CD14-positive monocyte (primary cell): ENCODE measurements at regions not wholly inside any gene's neighbourhood (a gene's known extent, or its start where the extent isn't known, plus 50 kb on each side); places are given as distances from the start of the nearest gene placed in this dataset.

Experiments used
- DNase-seq, 3 donors: peaks; one replicate each; pipeline ENCODE4 v3.0.0-alpha.2; 2011 to 2022
- H2AFZ ChIP-seq: 2 replicates; pipeline ENCODE4 v1.6.0; 2012; ENCODE audit warnings: mild to moderate bottlenecking, low read depth, low read length, inconsistent platforms; ENCODE audit not compliant: insufficient read depth, poor library complexity, severe bottlenecking
- H3K27ac ChIP-seq, 2 donors: 1 replicate in 1 of 2; 2 replicates in 1 of 2; pipeline ENCODE4 v1.5.1; 2012 to 2013; ENCODE audit warnings: low read length in 2 of 2, control low read depth in 1 of 2, inconsistent platforms in 1 of 2, low read depth in 1 of 2, mild to moderate bottlenecking in 1 of 2
- H3K27me3 ChIP-seq, 2 donors: one replicate each; pipeline versions ENCODE4 v1.6.0 to v1.6.1; 2011 to 2013; ENCODE audit warnings: low read length in 2 of 2; ENCODE audit not compliant: control insufficient read depth in 2 of 2, insufficient read depth in 2 of 2
- H3K36me3 ChIP-seq, 2 donors: replicated peaks in 1 of 2; 1 replicate in 1 of 2; 2 replicates in 1 of 2; pipeline versions ENCODE4 v1.5.1 to v1.6.1; 2012 to 2013; ENCODE audit warnings: low read length in 2 of 2, control low read depth in 1 of 2, inconsistent platforms in 1 of 2, mild to moderate bottlenecking in 1 of 2; ENCODE audit not compliant: insufficient read depth in 2 of 2, control insufficient read depth in 1 of 2
- H3K4me1 ChIP-seq, 2 donors: 1 replicate in 1 of 2; 2 replicates in 1 of 2; pipeline versions ENCODE4 v1.5.1 to v1.6.1; 2012 to 2013; ENCODE audit warnings: low read length in 2 of 2, control low read depth in 1 of 2, inconsistent platforms in 1 of 2, mild to moderate bottlenecking in 1 of 2, moderate library complexity in 1 of 2; ENCODE audit not compliant: insufficient read depth in 2 of 2, control insufficient read depth in 1 of 2
- H3K4me2 ChIP-seq: replicated peaks from 2 replicates; pipeline ENCODE3; 2012; ENCODE audit warnings: low read length, moderate library complexity, mild to moderate bottlenecking; ENCODE audit not compliant: poor library complexity, severe bottlenecking; ENCODE audit errors: extremely low read depth
- H3K4me3 ChIP-seq, 3 experiments: fragments of 200-600 bp in 1 of 3; sonication (generic) in 1 of 3; replicated peaks in 1 of 3; 1 replicate in 2 of 3; 2 replicates in 1 of 3; pipeline ENCODE4 v1.5.1; 2011 to 2013; ENCODE audit warnings: low read length in 3 of 3, mild to moderate bottlenecking in 3 of 3, control low read depth in 2 of 3, low read depth in 2 of 3, inconsistent platforms in 1 of 3, moderate library complexity in 1 of 3
- H3K79me2 ChIP-seq: 2 replicates; pipeline ENCODE4 v1.6.0; 2012; ENCODE audit warnings: mild to moderate bottlenecking, control low read depth, inconsistent platforms, low read length, moderate library complexity; ENCODE audit not compliant: insufficient read depth
- H3K9ac ChIP-seq: 2 replicates; pipeline ENCODE4 v1.6.0; 2017; ENCODE audit warnings: low read length, mild to moderate bottlenecking; ENCODE audit not compliant: insufficient read depth, poor library complexity, severe bottlenecking
- H3K9me3 ChIP-seq, 2 donors: replicated peaks in 1 of 2; 1 replicate in 1 of 2; 2 replicates in 1 of 2; pipeline versions ENCODE4 v1.5.1 to v1.6.1; 2012 to 2013; ENCODE audit warnings: low read length in 2 of 2, control low read depth in 1 of 2; ENCODE audit not compliant: control insufficient read depth in 1 of 2, insufficient read depth in 1 of 2
- H4K20me1 ChIP-seq: 2 replicates; pipeline ENCODE4 v1.6.0; 2012; ENCODE audit warnings: mild to moderate bottlenecking, low read length, control low read depth, moderate library complexity; ENCODE audit not compliant: insufficient read depth
- H3K27ac Mint-ChIP-seq, 7 donors: one replicate each; pipeline ENCODE4 v1.8.0; 2020; ENCODE audit warnings: mild to moderate bottlenecking in 7 of 7, mixed read lengths in 7 of 7, moderate library complexity in 6 of 7, inconsistent platforms in 2 of 7
- H3K27me3 Mint-ChIP-seq, 3 donors: one replicate each; pipeline ENCODE4 v1.8.0; 2021 to 2022; ENCODE audit warnings: low read depth in 3 of 3, mild to moderate bottlenecking in 3 of 3, mixed read lengths in 3 of 3, moderate library complexity in 3 of 3, inconsistent platforms in 1 of 3
- H3K36me3 Mint-ChIP-seq, 2 donors: one replicate each; pipeline ENCODE4 v1.8.0; 2020; ENCODE audit warnings: mixed read lengths in 2 of 2, inconsistent platforms in 1 of 2, mild to moderate bottlenecking in 1 of 2
- H3K4me1 Mint-ChIP-seq: one replicate; pipeline ENCODE4 v1.8.0; 2020; ENCODE audit warnings: mild to moderate bottlenecking, mixed read lengths
- H3K4me3 Mint-ChIP-seq, 2 donors: one replicate each; pipeline ENCODE4 v1.8.0; 2020; ENCODE audit warnings: mild to moderate bottlenecking in 2 of 2, mixed read lengths in 2 of 2, moderate library complexity in 1 of 2
- H3K9me3 Mint-ChIP-seq, 7 donors: one replicate each; pipeline ENCODE4 v1.8.0; 2020 to 2022; ENCODE audit warnings: mixed read lengths in 7 of 7, mild to moderate bottlenecking in 6 of 7, moderate library complexity in 6 of 7, inconsistent platforms in 2 of 7
- WGBS: methylation state at CpG from one replicate; pipeline ENCODE4 v1.1.5; 2013; ENCODE audit warnings: missing lambda C conversion rate; ENCODE audit not compliant: insufficient coverage; 5-methylcytosine and 5-hydroxymethylcytosine counted together
- intact Hi-C, 2 donors: fragments of 100-400 bp; cut with micrococcal nuclease; formaldehyde crosslinking; loops; one replicate each; pipeline versions ENCODE4 v1.15.0 to v1.15.1; 2023
- TF ChIP-seq, protein P1 (sequence below): fragments of 200-600 bp; IDR thresholded peaks from one replicate; pipeline ENCODE4 v1.8.0; 2022; ENCODE audit warnings: antibody characterized with exemption, mild to moderate bottlenecking

DNA sequence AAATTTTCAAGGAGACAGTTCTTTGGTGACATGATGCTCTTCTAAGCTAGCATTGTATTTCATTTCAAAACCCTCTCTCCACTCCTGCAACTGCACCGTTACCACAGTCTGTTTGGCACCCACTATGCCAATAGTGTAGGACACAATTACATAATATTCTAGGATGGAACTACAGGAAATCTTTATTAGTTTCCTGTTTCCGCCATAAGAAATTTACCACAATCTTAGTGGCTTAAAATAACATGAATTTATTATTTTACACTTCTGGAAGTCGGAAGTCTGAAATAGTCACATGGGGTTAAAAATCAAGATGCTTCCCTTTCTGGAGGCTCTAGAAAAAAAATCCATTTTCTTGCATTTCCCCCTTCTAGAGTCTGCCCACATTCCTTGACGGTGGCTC lies 733.1 kb downstream of the HDGFL1 start:
- Mint-ChIP-seq H3K27ac (no peak overlapping the region), H3K27me3 (no peaks in the 10 kb centered on the region), H3K36me3 (no peaks in the 10 kb centered on the region), H3K9me3 (peaks cover 0 to 11% (median 6%) of the 10 kb centered on the region in 7 donors), H3K4me1 (peaks cover 2% of the 10 kb centered on the region), H3K4me3 (no peak overlapping the region)
- Histone ChIP-seq H3K79me2 (no peaks in the 10 kb centered on the region), H3K27ac (no peak overlapping the region), H3K27me3 (no peaks in the 10 kb centered on the region), H2AFZ (no peak overlapping the region), H3K4me3 (no peak overlapping the region), H4K20me1 (no peaks in the 10 kb centered on the region), H3K4me1 (no peaks in the 10 kb centered on the region), H3K9me3 (peaks cover 0 to 6% of the 10 kb centered on the region in 2 donors), H3K36me3 (no peaks in the 10 kb centered on the region), H3K9ac (no peak overlapping the region), H3K4me2 (no peak overlapping the region)
- no peak for DNase-seq
- WGBS, result no CpG with 5 or more reads among the region's 4 CpGs
- TF ChIP-seq, protein P1, sequence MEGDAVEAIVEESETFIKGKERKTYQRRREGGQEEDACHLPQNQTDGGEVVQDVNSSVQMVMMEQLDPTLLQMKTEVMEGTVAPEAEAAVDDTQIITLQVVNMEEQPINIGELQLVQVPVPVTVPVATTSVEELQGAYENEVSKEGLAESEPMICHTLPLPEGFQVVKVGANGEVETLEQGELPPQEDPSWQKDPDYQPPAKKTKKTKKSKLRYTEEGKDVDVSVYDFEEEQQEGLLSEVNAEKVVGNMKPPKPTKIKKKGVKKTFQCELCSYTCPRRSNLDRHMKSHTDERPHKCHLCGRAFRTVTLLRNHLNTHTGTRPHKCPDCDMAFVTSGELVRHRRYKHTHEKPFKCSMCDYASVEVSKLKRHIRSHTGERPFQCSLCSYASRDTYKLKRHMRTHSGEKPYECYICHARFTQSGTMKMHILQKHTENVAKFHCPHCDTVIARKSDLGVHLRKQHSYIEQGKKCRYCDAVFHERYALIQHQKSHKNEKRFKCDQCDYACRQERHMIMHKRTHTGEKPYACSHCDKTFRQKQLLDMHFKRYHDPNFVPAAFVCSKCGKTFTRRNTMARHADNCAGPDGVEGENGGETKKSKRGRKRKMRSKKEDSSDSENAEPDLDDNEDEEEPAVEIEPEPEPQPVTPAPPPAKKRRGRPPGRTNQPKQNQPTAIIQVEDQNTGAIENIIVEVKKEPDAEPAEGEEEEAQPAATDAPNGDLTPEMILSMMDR, result no peak
- intact Hi-C loops, result no loop called here

DNA sequence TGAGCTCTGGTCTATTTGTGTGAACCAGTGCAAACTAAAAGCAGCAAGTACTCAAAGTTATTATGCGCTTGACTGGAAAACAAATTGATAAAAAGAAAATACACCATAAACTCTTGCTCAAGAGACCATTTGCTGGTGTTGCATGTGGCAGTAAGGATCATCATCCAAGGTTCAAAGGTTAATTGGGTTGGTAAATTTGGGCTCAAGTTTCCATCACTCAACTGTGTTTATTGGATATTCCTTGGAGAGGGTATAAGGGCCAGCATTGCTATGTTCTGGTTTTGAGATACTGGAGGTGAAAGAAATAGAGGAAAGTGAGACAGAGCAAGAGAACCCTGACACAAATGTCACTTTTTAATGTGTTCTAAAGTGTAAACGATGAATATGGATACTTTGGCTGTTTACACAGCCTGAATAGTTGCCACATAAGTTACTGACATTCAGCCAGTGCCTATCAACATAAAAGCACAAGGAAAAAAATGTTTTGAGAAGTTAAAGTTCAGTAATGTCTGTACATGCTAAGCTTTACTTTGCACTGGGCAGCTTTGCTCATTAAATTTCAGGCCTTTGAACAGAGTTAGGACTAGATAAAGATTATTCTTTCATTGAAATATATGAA lies 736.1 kb downstream of the HDGFL1 start:
- H3K4me2 ChIP-seq, result no peak overlapping the region
- Mint-ChIP-seq H3K4me3 (no peak overlapping the region), H3K4me1 (peaks cover 2% of the 10 kb centered on the region), H3K27me3 (no peaks in the 10 kb centered on the region), H3K9me3 (peaks cover 0 to 11% (median 5%) of the 10 kb centered on the region in 7 donors), H3K36me3 (no peaks in the 10 kb centered on the region), H3K27ac (no peak overlapping the region)
- H3K79me2 ChIP-seq, result no peaks in the 10 kb centered on the region
- TF ChIP-seq, protein P1, result no peak
- no peaks in the 10 kb centered on the region for H3K9me3 ChIP-seq
- H2AFZ ChIP-seq, result no peak overlapping the region
- H3K36me3 ChIP-seq, result no peaks in the 10 kb centered on the region
- H4K20me1 ChIP-seq, result no peaks in the 10 kb centered on the region
- no peak for DNase-seq
- no peak overlapping the region for H3K27ac ChIP-seq
- H3K9ac ChIP-seq, result no peak overlapping the region
- no peaks in the 10 kb centered on the region for H3K27me3 ChIP-seq
- WGBS, result 100% methylated on average over 1 of the region's 2 CpGs
- intact Hi-C loops, result no loop called here
- no peaks in the 10 kb centered on the region for H3K4me1 ChIP-seq
- no peak overlapping the region for H3K4me3 ChIP-seq
